Adrenal gland (tissue), 5 donors: ENCODE measurements at regions not wholly inside any gene's neighbourhood (a gene's known extent, or its start where the extent isn't known, plus 50 kb on each side); places are given as distances from the start of the nearest gene placed in this dataset.

ENCODE experiments used
- POLR2A ChIP-seq, 2 donors: fragments of 450-650 bp; IDR thresholded peaks; one replicate each; pipeline ENCODE4 v1.6.1; 2017; ENCODE audit warnings: antibody characterized with exemption in 2 of 2, mild to moderate bottlenecking in 2 of 2, moderate library complexity in 1 of 2
- TF ChIP-seq, protein P1 (sequence below), 6 experiments: fragments of 450-650 bp in 4 of 6; fragments of 200-600 bp in 2 of 6; sonication (generic) in 1 of 6; IDR thresholded peaks; 1 replicate in 5 of 6; 2 replicates in 1 of 6; pipeline versions ENCODE4 v1.5.1 to v1.8.0; 2016 to 2021; ENCODE audit warnings: antibody characterized with exemption in 6 of 6, mild to moderate bottlenecking in 2 of 6, moderate library complexity in 1 of 6
- donor health status: DM: no; HTN: no; CAD: no.

DNA sequence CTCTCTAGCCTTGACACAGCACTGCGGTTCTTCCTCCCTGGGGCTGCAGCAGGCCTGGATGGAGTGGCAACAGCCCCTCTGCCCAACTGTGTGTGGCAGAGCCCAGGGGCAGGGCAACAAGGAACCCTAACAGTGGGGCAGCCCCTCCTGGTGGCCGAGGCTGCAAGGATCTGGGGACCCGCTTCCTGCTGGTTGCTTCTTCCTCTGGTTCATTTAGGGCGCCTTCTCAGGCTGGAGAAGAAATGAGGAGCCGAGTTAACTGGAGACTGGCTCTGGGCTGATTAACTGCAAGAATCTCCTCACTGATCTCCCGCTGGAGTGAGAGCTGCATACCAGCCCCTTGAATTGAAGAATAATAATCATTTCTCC is 80.1 kb upstream of the EMX2 start:
- no peak for TF ChIP-seq POLR2A (IDR thresholded peaks at IDR 0.05)
- TF ChIP-seq, protein P1, sequence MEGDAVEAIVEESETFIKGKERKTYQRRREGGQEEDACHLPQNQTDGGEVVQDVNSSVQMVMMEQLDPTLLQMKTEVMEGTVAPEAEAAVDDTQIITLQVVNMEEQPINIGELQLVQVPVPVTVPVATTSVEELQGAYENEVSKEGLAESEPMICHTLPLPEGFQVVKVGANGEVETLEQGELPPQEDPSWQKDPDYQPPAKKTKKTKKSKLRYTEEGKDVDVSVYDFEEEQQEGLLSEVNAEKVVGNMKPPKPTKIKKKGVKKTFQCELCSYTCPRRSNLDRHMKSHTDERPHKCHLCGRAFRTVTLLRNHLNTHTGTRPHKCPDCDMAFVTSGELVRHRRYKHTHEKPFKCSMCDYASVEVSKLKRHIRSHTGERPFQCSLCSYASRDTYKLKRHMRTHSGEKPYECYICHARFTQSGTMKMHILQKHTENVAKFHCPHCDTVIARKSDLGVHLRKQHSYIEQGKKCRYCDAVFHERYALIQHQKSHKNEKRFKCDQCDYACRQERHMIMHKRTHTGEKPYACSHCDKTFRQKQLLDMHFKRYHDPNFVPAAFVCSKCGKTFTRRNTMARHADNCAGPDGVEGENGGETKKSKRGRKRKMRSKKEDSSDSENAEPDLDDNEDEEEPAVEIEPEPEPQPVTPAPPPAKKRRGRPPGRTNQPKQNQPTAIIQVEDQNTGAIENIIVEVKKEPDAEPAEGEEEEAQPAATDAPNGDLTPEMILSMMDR (IDR thresholded peaks at IDR 0.05) = no peak
